ENCODE measurements at regions not wholly inside any gene's neighbourhood (a gene's known extent, or its start where the extent isn't known, plus 50 kb on each side); places are given as distances from the start of the nearest gene placed in this dataset.

GRCh38 chr13:27857282-27857681 lies 62.5 kb upstream of the PDX1 start:
- H3K4me3 ChIP-seq (ENCODE audit: low read depth, low read length) = no peak overlapping the region
- no peak for DNase-seq (ENCODE audit: low read depth)
- TF ChIP-seq, protein P1, sequence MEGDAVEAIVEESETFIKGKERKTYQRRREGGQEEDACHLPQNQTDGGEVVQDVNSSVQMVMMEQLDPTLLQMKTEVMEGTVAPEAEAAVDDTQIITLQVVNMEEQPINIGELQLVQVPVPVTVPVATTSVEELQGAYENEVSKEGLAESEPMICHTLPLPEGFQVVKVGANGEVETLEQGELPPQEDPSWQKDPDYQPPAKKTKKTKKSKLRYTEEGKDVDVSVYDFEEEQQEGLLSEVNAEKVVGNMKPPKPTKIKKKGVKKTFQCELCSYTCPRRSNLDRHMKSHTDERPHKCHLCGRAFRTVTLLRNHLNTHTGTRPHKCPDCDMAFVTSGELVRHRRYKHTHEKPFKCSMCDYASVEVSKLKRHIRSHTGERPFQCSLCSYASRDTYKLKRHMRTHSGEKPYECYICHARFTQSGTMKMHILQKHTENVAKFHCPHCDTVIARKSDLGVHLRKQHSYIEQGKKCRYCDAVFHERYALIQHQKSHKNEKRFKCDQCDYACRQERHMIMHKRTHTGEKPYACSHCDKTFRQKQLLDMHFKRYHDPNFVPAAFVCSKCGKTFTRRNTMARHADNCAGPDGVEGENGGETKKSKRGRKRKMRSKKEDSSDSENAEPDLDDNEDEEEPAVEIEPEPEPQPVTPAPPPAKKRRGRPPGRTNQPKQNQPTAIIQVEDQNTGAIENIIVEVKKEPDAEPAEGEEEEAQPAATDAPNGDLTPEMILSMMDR (IDR thresholded peaks at IDR 0.05; ENCODE audit: insufficient read depth, low read depth, low read length) = no peak

- no peak for DNase-seq (ENCODE audit: low read depth)
- TF ChIP-seq, protein P1 (IDR thresholded peaks at IDR 0.05; ENCODE audit: insufficient read depth, low read depth, low read length) = no peak
- no peak overlapping the region for H3K4me3 ChIP-seq (ENCODE audit: low read depth, low read length)
Measured at GRCh38 chr13:27858046-27858445, 61.8 kb upstream of the PDX1 start.

DNA sequence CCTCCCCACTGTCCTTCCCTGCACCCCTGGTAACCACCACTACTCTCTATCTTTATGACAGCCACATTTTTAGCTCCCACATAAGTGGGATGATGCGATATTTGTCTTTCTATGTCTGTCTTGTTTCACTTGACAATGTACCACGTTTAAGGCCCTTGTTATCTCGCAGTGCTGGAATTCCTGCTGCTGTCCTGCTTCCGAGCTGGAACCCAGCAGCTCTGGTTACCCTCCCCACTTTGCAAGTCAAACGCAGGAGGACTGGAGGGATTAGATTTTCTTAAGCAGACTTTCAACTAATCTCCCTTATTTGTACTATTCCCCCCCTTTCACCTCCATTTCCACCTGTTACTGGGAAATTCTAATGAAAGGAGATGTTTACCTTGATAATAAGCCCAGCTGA lies 59.1 kb upstream of the PDX1 start:
- no peak overlapping the region for H3K4me3 ChIP-seq (ENCODE audit: low read depth, low read length)
- DNase-seq (ENCODE audit: low read depth) = no peak
- TF ChIP-seq, protein P1 (IDR thresholded peaks at IDR 0.05; ENCODE audit: insufficient read depth, low read depth, low read length) = no peak

- no peak overlapping the region for H3K4me3 ChIP-seq (ENCODE audit: low read depth, low read length)
- TF ChIP-seq, protein P1 (IDR thresholded peaks at IDR 0.05; ENCODE audit: insufficient read depth, low read depth, low read length) = no peak
- no peak for DNase-seq (ENCODE audit: low read depth)
Measured at GRCh38 chr13:27861165-27861564, 58.6 kb upstream of the PDX1 start.

- no peak overlapping the region for H3K4me3 ChIP-seq (ENCODE audit: low read depth, low read length)
- DNase-seq (ENCODE audit: low read depth) = peak; percentile 18
- TF ChIP-seq, protein P1 (IDR thresholded peaks at IDR 0.05; ENCODE audit: insufficient read depth, low read depth, low read length) = peak; percentile 57
Measured at GRCh38 chr13:27868641-27869435, 51.0 kb upstream of the PDX1 start.

DNA sequence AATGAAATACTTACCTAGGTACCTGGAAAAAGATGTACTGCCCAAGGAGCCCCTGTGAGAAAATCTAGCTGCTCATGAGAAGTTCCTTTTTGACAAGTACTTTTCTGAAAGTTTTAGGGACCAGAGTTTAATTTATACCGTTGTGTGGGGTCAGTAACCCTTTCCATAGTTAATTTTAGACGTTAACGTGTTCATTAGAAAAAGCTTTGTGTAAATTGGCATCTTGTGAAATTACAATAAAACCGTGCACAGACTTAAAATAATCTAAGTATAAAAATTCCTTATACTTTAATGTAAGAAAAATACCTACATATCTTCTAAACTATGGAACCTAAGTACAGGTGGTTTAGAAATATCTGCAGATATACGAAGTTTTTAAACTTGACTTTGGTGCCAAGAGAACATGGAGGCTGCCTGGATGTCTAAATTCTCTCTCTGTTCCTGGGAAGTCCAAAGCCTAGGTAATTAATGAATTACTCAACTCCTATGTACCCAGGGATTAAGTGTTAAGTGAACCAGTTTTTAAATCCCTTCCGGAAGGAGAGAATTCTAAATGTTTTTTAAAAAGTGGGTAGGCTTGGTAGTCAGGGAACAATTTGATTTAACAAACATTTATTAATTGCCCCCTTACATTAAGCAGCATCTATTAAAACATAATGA lies 50.2 kb upstream of the PDX1 start:
- DNase-seq (ENCODE audit: low read depth) = no peak
- no peak overlapping the region for H3K4me3 ChIP-seq (ENCODE audit: low read depth, low read length)
- TF ChIP-seq, protein P1 (IDR thresholded peaks at IDR 0.05; ENCODE audit: insufficient read depth, low read depth, low read length) = no peak
